Posterior vena cava (tissue), 2 donors: ENCODE measurements at regions not wholly inside any gene's neighbourhood (a gene's known extent, or its start where the extent isn't known, plus 50 kb on each side); places are given as distances from the start of the nearest gene placed in this dataset.

Experiments
- DNase-seq: peaks from one replicate; pipeline ENCODE4 v3.0.0-alpha.2; 2020; ENCODE audit warnings: low spot score
- intact Hi-C, 2 donors: fragments of 100-400 bp; cut with DNase I; formaldehyde crosslinking; loops; one replicate each; pipeline versions ENCODE4 v1.14.1 to v1.14.2; 2022 to 2023
- donor health status: DM: yes; HTN: yes; CAD: no.
- donor health status: DM: yes; HTN: yes; CAD: no.

DNA sequence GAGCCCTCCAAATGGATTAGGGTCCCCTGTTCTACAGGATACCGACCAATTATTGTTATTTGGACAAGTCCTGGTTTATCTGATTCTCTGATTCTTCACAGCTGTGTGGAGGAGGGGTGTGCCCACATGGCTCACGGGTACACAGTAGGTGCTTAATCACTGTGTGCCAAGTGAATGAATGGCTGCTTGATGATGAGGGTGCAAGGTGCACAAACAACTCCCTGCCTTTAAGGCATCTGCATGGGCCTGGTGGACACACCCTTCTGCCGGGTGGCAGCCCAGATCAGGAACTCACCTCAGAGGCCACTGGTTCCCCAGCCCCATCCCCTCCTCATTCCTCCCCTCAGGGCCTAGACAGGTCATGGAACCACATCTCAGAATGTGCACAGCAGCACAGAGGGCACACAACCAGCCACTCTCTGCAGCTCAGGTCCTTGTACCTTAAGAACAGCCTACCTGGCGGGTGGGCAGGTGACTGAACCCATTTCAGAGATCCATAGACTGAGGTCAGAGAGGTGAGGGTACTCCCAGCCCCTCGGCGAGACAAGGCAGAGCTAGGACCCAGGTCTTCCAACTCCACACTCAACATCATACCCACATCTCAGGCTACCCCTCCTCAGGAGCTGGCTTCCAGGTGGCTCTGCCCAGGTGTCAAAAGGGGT lies 50.3 kb downstream of the SHANK2 start:
- intact Hi-C loops, result no loop called here
- DNase-seq, result peak; percentile 71

DNA sequence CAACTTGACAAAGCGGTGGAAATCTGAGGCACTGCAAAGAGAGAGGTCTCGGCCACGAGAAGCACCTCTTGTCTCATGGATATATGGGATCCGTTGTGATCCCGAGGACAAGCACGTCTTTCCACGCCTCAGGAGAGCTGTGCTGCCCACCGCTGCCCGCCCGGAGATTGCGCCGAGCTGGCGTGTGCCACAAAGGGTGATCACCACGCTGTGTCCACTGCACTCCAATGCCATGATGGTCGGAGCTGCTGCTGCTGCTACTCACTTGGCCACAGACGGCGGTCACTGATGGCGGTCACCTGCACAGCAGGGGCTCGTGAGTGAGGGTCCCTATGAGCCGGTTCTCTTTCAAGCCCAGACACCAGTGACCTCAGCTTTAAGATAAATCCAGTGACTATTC lies 51.1 kb downstream of the SHANK2 start:
- intact Hi-C loops, result no loop called here
- DNase-seq, result peak; percentile 58

DNA sequence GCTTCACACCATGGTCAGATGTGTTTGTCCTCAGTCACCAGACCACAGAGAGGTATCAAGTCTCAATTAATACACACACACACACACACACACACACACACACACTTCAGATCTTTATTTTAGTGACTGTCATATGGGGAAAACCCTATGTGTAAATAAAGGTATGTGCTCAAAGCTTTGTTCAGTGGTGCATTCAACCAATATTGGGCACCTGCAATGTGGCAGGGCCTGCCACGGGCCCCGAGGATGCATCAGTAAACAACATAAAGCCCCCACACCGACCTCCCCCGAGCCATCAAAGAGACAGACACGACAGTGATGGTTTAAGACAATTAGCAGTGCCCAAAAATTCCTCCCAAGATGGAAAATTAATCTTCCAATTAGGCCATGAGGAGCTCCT lies 51.6 kb downstream of the SHANK2 start:
- intact Hi-C loops, result no loop called here
- DNase-seq, result peak; percentile 63

DNA sequence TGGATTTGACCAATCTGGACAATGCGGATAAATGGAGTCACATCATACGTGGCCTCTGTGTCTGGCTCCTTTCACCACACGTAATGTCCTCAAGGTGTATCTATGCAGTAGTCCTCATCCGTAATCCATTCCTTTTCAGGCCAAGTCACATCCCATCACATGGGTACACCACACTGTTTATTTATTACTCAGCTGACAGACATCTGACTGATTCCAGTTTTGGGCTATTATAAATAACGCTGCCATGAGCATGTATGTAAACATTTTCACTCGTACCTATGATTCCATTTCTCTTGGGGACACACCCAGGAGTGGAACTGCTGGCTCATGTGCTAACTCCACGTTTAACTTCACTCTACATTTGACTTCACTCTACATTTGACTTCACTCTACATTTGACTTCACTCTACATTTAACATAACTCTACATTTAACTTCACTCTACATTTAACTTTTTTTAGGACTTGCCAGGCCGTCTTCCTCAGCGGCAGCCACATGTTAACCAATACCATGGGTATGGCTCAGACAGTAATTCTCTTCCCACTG lies 52.1 kb downstream of the SHANK2 start:
- no peak for DNase-seq
- intact Hi-C loops, result no loop called here

DNA sequence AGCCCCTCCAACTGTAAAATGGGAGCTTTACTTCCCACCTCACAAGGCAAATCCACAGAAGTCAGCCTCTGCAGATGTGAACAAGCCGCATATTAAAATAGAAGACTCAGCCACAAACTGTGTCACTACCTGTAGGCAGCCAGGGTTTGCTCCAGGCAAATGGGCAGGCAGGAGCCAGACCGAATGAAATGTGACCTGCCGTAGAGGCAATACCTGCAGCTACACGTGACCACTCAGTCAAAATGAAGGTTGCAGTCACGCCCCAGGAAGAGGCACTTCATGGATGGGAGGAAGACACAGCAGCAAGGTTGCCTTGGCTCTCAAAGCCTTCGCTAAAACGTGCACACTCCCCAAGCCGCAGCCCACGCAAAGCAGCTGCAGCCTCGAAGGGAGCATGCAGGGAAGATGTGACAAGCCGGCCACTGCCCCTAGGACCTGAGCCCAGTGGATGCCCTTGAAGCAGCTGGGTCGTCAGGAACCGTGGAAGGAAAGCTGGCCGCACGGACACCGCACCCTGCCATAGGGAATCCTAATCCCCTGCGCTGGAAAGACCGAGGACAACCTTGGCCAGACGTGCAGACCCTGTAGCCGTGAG lies 53.1 kb downstream of the SHANK2 start:
- peak; percentile 67 for DNase-seq
- intact Hi-C loops, result no loop called here

DNA sequence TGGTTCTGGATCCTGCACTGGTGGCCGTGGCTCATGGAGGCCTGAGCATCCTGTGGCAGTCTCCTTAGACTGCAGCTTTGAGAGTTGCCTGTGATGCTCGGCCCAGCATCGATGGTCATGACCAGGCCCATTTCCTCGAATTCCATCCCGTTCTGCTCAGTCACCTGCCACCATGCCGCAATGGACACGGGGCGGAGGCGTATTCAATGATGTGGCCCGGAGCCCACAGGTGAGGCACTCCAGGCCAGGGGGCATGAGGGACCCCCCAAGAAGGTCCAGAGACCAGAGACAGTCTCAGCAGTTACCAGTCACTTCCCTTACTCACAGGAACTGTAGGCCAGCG lies 53.6 kb downstream of the SHANK2 start:
- DNase-seq, result peak; percentile 79
- intact Hi-C loops, result no loop called here

DNA sequence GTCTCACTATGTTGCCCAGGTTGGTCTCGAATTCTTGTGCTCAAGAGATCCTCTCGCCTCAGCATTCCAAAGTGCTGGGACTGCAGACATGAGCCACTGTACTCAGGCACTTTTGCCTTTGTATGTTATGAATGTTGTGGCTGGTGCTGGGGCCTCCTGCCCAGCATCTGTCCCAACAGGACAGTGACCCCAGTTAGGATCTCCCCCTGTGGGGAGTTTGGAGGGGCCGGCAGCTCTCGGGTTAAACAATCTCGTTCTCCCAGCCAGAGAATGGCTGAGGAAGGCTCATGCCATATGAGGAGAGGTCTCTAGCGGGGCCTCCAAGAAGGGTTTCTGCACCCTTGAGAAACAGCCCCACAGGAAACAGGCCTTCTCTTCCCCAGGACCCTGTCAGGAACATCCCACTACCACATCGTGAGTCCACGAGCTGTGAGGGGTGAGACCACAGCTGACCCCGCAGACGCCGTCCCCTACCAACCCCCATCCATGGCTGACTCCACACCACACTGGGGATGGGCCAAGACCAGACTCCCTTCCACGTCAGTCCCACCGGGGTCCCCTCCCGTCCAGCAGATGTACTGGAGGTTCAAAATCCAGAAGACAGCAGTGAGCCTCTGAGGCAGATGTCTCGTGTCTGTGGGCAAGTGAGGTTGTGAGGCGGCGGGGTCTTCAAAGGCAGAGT lies 54.1 kb downstream of the SHANK2 start:
- intact Hi-C loops, result no loop called here
- peak; percentile 50 for DNase-seq

DNA sequence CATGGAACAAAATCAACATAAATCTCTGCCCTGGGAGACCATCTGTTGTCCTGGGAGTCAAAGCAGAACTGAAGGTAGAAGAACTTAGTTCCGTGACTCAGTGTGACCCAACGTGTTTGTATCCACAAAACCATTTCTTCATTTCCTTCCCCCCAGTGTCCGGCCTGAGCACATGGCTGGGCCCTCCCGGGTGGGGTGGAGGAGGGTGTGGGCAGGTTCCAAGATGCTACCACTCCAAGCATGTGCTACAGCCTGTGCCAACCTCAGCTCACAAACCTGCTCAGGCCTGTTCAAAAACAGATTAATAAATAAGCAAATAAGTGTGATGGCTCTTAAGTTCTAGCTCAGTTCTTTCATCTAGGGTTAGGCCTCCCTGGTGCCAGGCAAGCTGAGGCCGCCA lies 55.3 kb downstream of the SHANK2 start:
- DNase-seq, result peak; percentile 14
- intact Hi-C loops, result no loop called here

DNA sequence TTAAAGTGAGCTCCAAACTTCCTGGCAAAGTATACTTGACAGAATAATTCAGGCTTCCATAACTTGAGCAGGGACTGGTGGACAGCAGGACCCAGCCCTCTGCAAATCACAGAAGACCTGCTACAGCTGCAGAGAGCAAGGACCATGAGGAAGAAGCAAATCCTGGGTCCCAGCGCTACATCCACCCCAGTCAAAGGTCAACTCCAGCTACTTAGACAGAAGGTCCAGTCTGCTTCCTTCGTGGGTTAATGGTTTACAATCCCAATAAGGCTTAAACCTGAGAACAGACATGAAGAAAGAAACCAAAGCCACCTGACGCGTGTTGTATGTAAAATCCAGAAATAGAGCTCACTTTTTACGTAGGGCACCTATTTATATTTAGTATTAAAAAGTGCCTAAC lies 57.7 kb downstream of the SHANK2 start:
- DNase-seq, result peak; percentile 4
- intact Hi-C loops, result no loop called here

DNA sequence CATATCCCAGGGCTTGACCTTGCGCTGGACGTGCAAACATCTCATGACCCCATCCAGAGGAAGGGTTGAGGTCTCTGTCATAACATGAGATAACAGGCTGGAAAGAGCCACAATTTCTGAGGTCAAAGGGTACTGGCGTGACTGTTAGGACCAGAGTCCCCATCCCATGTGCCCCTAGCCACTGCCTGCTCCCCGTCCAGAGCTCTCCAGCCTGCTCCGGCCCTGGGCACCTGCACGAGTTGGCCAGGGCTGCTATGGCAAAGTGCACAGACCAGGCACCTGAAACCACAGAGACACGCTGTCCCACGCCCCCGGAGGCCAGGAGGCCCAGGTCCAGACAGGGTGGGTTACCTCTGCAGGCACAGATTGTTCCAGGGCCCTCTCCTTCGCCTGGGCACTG lies 58.9 kb downstream of the SHANK2 start:
- peak; percentile 74 for DNase-seq
- intact Hi-C loops, result no loop called here

DNA sequence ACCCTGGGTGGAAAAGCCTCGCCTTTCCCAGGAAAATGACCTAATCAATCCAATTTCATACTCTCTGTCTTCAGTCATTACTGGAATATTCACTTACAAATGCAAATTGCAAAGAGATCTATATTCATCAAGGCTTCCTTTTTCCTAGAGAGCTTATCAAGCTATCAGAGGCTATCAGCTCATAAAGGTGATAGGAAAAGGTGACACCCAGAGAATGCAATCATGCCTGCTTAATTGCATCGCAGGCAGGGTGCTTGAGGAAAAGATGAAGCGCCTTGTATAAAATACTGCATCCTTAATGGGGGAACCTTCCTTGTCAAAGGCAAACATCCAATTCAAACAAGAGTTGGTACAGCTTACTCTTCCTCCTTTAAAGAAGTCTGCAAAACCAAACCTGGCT lies 59.7 kb downstream of the SHANK2 start:
- no peak for DNase-seq
- intact Hi-C loops, result no loop called here

DNA sequence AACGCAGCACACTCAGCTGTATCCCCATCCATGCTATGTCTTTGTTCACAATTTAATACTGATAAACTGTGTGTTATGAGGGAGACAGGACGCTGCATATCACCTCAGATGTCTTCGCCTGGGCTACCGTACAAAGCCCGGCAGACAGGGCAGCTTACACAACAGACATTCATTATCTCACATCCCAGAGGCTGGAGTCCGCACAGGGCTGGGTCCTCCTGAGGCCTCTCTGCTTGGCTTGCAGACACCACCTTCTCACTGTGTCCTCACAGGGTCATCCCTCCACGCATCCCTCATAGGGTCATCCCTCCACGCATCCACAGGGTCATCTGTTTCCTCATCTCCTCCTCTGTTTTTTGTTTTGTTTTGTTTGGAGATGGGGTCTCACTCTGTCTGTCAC lies 61.2 kb downstream of the SHANK2 start:
- intact Hi-C loops, result no loop called here
- DNase-seq, result peak; percentile 67

DNA sequence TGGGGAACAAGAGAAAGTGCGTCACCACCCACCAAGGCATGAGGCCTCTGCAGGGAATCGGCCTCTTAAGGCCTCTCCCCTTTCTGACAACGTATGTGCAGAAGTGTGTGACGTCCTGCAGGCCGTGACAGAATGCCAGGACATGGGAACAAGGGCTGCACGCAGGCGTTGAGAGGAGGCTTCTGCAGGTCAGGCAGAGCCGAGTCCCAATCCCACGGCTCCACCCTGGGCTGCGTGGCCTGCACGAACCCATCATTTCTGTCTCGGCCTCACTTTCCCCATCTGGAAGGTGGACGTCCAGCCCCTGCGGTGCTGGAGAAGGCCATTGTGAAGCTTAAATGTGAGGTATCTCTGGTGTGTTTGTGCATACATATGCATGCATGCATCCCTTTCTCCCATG lies 61.8 kb downstream of the SHANK2 start:
- DNase-seq, result peak; percentile 51

DNA sequence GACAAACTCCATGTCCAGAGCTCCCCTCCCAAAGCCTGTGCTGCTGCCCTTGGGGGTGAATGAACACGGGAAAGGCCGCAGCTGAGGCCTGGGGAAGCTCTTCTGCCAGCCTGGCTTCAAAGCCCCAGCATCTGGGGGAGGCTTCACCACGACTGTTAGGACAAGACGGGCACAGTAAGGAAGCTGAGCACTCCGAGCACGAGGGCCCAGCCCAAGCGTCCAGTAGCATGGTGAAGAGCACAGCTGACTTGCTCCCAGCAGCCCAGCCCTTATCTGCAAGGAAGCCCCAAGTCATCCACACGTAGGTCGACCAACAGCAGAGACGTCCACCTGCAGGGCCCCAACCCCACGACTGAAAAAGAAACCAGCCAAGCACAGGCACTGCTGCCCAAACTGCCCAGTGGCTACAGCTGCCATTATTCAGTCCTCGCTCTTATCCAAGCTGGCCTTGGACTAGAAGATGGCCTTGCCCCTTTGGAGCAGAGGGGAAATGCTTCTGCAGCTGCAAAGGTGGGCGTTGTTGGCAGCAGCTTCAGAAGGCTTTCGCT lies 62.5 kb downstream of the SHANK2 start:
- intact Hi-C loops, result loop anchor here in 1 of 2 donors (2.0 kb wide), 1 partner anchor 47 kb away; no protein-coding TSS in a partner anchor
- peak; percentile 69 for DNase-seq

More for the DNA sequence above, 61.8 kb downstream of the SHANK2 start:
- intact Hi-C loops, result no loop called here

DNA sequence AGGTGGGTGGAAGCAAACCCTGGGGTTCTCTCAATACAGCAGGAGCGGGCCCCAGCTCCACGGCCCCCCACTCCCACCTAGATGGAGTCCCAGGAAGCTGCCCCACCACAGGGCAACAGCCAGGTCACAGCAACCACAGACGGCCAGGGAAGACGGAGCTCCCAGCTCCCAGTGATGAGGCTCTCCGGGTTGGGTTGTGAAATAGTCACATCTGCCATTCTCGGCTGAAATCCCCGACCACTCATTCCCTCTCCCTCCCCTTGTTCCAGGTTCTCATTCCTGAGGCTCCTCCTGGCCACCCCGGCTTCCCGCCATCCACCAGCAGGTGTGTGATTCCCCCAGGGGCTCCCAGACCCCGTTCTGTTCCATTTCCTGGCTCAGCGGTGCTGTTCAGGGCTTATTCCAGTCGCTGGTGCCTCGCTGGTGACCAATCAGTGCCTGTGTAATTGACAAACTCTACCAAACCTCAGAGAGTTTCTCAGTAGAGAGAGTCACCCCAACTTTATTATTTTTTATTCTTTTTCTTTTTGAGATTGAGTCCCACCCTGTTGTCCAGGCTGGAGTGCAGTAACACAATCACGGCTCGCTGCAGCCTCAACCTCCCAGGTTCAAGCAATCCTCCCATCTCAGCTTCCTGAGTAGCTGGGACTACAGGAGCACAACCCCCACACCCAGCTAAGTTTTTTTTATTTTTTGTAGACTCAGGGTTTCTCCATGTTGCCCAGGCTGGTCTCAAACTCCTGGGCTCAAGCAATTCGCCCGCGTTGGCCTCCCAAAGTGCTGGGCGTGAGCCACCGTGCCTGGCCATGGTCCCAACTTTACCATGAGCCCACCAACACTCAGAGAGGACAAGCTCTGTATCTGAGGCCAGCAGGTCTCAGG lies 63.2 kb downstream of the SHANK2 start:
- DNase-seq, result peak; percentile 44
- intact Hi-C loops, result loop anchor here in 1 of 2 donors (2.0 kb wide), 1 partner anchor 46 kb away; no protein-coding TSS in a partner anchor

DNA sequence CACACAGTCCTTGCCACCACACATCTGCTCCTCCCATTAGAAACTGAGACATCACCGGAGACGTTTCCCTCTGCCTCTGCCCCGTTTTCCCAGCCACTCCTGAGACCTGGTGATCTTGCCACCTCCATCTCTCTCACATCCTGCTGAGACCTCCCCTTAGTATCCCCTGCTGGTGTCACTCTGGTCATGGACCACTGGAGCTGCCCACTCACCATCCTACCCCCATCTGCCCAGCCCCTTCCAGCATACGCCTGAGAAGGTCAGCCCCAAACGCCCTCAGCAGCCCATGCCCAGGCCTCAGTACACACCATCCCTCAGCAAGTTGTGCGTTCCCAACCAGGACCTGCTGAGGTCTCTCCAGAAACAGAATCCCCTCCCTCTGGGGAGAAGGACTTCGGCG lies 64.3 kb downstream of the SHANK2 start:
- peak; percentile 28 for DNase-seq
- intact Hi-C loops, result loop anchor here in 1 of 2 donors (2.0 kb wide), 1 partner anchor 45 kb away; no protein-coding TSS in a partner anchor

DNA sequence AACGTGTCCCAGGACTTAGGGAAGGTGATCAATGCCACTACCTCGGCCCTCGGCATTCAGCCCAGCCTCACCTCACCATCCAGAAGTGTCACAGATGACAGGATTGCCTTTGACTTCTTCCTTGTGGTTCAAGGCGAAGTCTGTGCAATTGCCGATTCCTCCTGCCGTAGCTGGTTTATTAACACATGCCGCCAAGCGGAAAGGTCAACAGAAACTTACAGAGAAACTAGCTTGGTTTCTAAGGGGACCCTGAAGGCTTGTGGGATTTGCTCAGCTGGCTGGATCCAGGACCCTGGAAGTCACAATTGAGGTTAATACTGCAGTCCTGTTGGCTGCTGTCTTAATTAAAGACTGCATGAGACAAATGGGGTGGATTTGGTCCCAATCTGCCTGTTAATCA lies 65.6 kb downstream of the SHANK2 start:
- DNase-seq, result no peak

DNA sequence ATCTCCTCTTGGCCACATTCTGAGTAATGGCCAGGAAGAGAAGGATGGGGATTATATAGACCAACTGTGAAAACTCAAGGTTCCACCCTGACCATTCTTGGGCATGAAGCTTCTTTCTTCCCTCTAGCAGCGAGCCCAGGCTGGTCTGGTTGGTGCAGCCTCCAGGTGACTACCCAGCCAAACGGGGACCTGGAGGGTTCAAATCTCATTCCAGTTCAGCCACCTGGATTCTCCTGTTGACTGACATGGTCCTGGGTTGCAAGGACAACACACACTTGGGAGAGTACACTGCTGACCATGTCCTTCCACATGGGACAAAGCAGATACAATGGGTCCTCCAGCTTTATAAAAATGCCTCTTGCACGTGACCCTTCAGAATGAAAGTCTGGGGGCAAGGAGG lies 67.0 kb downstream of the SHANK2 start:
- DNase-seq, result no peak
- intact Hi-C loops, result no loop called here

More for the DNA sequence above, 65.6 kb downstream of the SHANK2 start:
- intact Hi-C loops, result no loop called here
